NCI-H2107 treated with DMSO at 0.1 percent for 48 hours (cell line): ENCODE measurements at regions not wholly inside any gene's neighbourhood (a gene's known extent, or its start where the extent isn't known, plus 50 kb on each side); places are given as distances from the start of the nearest gene placed in this dataset.

Source experiments
- DNase-seq: peaks from one replicate; lab custom pipeline; 2025; ENCODE audit not compliant: unreplicated experiment; lab: John Stamatoyannopoulos, UW

DNA sequence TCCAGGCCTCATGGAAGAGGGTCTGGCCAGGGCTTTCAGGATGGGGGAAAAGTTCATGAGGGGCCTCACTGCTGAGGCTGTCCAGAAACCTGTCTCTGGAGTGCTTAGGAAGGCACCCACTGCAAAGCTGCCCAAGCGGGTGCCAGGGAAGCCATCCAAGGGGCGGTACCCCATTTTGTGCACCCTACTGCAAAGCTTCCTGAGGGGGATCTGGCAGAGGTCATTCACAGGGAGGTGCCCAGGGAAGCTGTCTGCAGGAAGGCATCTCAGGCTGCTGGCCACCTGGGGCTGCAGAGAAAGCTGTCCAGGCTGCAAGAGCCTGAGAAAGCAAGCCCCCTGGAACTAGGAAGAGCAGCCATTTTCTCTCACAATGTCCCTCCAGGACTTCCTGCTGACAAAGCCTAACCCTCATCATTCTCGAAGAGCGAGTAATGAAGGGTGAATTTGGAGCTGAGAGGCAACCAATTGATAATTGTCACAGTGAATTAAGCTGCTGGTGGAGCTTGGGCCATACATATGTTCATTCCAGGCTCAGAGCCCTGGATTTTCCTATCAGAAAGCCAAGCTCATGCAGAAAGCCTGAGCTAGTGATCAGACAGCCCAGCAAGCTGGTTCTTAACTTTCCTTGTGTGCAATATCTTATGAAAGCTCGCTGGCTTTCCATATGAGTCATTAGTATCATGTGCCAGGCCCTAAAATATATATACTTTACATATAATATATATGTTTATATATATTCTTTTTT lies 62.2 kb upstream of the SLC22A16 start:
- DNase-seq, result no peak

DNA sequence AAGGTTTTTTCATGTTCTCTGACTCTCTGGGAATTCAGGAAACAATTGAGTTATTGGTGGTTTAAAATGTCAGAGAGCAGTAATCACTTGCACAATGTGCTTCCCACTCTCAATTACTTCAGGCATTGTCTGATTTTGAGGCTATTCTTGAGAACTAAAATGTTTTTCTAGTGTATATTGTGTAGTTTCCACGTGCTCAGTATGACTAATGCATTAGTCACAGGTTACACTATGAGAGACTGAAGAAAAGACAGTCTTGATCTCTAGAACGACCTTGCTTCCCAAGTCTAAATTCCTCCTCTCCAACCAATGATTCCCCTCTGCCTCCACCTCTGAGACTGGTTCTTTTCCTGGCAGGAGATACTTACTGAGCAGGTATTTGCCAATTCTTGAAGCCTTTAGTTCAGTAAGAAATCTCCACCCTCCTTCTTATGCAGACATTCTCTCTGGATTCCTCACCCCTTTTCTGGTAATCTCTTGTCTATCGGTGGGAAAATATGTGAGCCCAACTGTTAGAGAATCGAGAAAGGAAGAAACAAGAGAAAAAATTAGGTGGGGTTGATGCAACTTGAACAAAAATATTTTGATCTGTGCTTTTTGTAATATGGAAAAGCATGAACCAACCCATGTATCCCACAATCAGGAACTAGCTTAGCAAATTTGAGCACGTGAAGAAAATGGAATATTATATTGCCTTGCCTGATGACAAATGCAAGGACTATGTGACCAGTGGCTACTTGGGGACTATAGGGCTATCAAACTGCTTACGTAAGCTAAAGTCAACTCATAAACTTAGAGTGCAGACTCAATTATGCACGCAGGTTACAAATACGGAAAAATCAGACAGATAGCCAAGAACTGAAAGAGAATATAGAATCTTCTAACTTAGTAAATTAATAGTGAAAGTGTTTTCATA lies 61.1 kb upstream of the SLC22A16 start:
- DNase-seq, result peak; percentile 57

DNA sequence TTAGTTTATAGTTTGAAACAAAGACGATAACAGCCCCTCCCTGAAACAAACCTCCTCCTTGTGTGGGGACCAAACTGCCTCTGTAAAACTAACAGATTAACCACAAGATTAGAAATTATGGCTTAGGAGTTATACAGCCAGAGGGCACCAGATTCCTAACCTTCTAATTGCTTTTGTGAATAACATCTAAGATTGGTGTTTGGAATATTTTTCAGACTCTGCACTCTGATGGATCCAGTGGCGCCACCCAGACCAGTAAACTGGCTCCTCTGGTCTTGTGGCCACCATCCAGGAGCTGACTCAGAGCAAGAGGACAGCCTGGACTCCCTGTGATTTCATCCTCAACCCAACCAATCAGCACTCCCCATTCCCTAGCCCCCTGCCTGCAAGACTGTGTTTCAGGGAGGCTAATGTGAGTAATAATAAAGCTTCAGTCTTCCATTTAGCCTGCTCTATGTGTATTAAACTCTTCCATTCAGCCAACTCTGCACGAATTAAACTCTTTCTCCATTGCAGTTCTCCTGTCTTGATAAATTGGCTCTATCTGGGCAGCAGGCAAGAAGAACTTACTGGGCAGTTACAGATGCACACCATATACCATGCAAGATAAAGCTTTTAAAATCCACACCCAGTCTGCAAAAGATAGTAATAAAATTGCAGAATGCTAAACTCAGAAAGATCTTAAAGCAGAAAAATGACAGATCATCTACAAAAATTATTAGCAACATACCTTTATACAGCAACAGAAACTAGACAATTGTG lies 58.5 kb upstream of the SLC22A16 start:
- no peak for DNase-seq

DNA sequence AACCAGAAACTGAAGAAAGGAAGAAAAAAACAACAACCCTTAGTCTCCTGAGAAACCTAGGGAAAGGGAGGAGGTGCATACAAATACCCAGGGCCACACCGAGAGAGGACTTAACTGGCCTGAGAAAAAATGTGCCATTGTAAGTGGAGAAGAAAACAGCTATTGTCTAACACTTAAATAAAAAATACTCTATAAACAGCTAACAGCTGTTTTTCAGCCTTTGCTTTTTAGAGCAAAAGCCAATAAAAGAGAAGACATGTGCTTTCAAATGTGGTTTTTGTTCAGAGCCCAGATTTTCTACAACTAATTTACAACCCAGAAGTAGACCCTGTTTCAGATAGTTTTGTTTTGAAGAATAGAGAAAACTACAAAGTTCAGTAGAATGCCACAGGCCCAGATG lies 56.0 kb upstream of the SLC22A16 start:
- no peak for DNase-seq

DNA sequence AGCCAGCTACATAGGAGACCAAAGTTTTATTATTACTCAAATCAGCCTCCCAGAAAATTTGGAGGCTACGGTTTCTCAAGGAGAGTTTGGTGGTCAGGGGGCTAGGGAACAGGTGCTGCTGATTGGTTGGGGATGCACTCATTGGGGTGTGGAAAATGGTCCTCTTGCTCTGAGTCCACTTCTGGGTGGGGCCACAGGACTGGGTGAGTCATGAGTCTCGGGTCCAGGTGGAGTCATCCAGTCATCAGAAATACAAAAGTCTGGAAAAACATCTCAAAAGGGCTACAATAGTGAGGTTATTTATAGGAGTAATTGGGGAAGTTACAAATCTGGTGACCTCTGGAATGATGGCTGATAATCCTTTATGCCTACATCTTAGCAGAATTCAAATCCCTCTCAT lies 54.3 kb upstream of the SLC22A16 start:
- DNase-seq, result no peak

DNA sequence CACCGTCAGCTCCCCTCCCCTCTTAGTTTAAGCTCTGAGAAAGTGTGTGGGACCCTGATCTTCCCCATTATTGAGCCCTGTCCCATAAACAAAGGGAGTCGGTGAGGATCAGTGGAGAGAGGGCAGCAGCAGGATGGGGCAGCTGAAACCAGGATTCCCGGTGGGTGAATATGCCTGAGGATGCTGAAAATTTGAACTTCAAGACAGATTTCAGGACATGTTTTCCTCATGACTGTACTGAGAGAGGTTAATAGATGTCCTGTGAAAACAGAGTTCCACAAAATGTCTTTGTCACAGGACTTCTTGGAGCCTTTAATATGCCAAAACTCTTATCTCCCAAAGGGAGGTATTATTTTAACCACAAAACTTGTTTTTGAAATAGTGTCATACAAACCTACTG lies 53.5 kb upstream of the SLC22A16 start:
- no peak for DNase-seq

DNA sequence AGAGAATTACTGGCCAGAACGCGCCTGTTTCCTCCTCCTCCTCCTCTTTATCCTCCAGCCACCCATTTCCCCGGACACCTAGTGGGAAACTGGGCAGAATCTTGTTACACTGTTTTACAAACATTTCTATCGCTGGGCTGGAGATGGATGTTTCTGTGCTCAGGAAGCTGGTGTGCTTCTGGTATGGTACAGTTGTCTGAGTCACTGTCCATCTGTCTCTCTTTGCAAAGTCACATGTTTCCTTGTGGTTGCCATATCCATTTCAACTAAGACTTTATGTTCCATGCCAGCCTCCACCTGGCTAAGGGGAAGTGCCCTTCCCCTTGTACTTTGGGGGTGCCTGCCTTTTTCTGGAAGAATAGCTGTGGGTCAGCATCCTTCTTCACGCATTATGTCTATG lies 52.9 kb upstream of the SLC22A16 start:
- peak; percentile 19 for DNase-seq

DNA sequence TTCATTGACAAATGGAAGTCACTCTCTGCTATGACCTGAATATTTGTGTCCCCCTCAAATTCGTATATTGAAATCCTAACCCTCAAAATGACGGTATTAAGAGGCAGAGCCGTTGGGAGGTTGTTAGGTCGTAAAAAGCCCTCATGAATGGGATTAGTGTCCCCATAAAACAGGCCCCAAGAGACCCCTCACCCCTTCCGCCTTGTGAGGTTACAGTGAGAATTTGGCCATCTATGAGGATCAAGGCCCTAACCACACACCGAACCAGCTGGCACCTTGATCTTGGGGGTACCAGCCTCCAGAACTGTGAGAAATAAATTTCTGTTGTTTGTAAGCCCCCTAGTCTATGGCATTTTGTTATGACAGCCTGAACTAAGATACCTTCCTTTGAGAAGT lies 52.5 kb upstream of the SLC22A16 start:
- DNase-seq, result no peak

DNA sequence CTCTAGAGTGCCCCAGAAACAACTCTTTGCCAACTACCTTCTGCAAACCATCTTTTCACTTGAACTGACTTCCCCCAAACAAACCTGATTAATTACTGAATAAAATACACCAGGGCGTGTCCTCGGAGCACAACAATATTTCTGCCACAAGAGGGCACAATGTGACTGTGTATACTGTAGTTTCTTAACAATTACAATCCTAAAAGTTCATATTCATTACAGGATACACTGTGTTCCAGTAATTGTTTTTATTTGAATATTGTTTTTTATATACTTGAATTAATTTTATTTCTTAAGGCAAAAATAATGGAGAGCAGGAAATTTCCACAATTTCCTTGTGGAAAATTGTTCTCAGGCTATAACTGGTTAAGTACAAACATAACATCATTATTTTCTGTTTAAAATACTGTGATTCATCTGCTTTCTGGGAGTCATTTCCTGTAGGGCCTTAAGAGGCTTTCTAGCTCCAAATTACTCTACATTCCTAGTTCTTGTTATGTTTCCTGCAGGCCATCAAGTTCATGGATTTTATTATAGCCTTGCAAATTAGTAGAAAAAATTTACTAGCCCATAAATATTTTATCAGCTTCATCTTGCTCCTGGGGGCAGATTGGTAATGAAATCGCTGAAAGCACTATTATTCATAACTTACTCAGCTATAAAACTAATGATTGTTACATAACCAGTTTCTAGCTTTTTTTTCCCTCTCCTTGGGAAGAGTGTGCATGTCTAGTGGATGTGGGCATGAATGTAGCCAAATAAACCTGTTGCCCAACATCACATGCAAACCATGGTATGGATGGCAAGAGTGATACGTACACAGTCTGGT lies 51.9 kb upstream of the SLC22A16 start:
- DNase-seq, result peak; percentile 68

DNA sequence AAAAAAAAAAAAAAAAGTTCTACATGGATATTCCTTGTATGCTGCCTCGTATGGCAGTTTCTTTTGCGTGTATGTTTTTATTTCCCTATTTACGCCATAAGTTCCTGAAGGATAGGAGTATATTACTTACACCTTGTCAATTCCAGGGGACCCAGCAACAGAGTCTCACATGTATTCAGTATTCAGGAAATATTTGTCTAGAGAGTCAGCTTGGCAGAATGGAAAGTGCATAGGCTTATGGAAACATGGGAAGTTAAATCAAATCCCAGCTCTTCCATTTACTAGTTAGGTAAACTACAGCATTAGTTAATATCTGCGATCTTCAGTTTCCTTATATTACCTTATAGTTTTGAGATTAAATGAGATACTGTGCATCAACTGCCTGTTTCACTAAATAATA lies 51.1 kb upstream of the SLC22A16 start:
- DNase-seq, result no peak

DNA sequence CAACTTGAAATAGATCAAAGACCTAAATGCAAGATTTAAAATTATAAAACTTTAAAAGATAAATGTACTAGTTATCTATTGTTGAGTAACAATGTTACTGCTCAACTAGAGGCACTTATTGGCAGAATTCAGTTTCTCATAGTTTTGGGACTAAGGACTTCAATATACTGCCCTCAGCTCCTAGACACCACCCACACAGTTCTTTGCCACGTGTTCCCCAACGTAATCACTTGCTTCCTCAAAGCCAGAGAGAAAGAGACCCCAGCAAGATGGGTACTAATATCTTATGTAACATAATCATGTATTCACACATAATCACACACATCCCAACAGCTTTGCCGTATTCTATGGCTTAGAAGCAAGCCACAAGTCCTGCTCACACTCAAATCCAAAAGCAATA lies 50.3 kb upstream of the SLC22A16 start:
- no peak for DNase-seq
